Left kidney (tissue), 1 donor: ENCODE measurements at regions not wholly inside any gene's neighbourhood (a gene's known extent, or its start where the extent isn't known, plus 50 kb on each side); places are given as distances from the start of the nearest gene placed in this dataset.
"Not testable (repeated sequence)": the region's sequence is repeated elsewhere in the genome, so short reads cannot be mapped to it uniquely, and the experiment has no call there.

ENCODE experiments used
- DNase-seq: peaks from one replicate; pipeline ENCODE4 v3.0.0-alpha.2; 2013

- peak; percentile 38 for DNase-seq
Observed at GRCh38 chr6:68575765-68576439, 59.2 kb upstream of the ADGRB3 start.

- no peak for DNase-seq
Observed at GRCh38 chr6:68572975-68573374, 62.1 kb upstream of the ADGRB3 start.

- peak; percentile 25 for DNase-seq
Observed at GRCh38 chr6:68572525-68572924, 62.6 kb upstream of the ADGRB3 start.

DNA sequence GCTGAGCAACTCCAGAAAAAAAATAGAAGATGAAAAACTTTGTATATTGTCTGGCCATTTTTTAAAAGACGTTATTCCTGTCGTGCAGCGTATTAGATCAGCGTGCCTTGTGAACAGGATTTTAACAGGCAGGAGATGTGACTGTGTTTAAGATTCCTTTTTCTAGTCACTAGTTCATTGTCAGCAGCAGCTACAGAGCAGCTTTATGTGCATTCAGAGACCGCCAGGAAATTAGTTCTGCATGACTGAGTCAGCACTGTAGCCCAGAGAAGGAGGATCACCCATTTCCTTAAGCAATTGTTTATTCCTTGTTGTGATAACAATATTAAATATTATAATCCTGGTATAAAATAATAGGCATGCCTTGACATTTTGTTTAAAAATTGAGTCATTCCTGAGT is 75.4 kb upstream of the ADGRB3 start:
- peak; percentile 13 for DNase-seq

GRCh38 chr6:68559070-68559469 is 76.0 kb upstream of the ADGRB3 start:
- peak; percentile 3 for DNase-seq

DNA sequence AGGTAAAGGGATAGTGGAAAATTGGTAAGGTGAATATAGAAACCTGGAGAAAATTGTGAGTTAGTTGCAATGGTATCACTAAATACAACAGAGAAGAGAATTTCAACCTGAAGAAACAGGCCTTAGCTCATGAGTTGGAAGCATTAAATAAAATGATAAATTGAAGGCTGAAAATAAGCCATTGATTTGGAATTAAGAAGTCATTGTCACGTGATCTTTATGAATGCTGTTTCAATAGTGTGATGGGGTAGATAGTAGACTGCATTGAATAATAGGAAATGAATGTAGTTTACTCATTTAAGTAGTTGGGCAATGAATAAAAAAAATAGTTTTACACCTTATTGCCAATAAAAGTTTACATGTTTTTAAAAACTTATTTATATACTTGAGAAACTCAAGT is 88.5 kb upstream of the ADGRB3 start:
- DNase-seq: no peak

- DNase-seq: no peak
Observed at GRCh38 chr6:68544450-68544849, 90.6 kb upstream of the ADGRB3 start.

GRCh38 chr6:68533339-68533795 is 101.7 kb upstream of the ADGRB3 start:
- DNase-seq: no peak

GRCh38 chr6:68527691-68528090 is 107.4 kb upstream of the ADGRB3 start:
- no peak for DNase-seq

- no peak for DNase-seq
Observed at GRCh38 chr6:68506911-68507310, 128.2 kb upstream of the ADGRB3 start.

GRCh38 chr6:68502946-68503345 is 132.1 kb upstream of the ADGRB3 start:
- DNase-seq: no peak

GRCh38 chr6:68497927-68498326 is 137.2 kb upstream of the ADGRB3 start:
- no peak for DNase-seq

DNA sequence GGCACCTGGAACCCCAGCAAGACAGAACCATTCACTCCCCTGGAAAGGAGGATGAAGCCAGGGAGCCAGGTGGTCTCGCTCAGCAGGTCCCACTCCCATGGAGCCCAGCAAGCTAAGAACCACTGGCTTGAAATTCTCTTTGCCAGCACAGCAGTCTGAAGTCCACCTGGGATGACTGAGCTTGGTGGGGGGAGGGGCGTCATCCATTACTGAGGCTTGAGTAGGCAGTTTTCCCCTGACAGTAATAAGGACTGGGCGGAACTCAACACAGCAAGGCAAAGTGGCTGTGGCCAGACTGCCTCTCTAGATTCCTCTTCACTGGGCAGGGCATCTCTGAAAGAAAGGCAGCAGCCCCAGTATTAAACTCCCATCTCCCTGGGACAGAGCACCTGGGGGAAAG is 140.2 kb upstream of the ADGRB3 start:
- DNase-seq: not testable (repeated sequence)

DNA sequence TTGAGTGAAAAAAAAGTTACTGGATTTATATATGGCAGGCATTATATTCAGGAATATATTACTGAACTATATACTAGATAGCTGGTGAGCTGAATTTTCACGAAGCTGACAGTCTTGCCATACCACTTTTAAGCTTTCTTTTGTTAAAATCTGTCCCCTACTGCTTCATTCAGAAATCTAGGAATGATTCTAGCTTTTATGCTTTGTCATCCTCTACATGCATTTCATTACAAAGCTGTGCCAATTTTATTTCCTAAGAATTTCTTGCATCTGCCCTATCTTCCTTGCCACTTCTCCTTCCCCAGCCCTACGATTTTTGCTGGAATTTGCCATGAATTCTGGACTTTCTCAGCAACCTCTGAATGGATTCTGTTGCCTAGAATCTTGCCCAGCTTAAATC is 158.5 kb upstream of the ADGRB3 start:
- no peak for DNase-seq

- DNase-seq: peak; percentile 4
Observed at GRCh38 chr6:68473433-68474210, 161.5 kb upstream of the ADGRB3 start.

DNA sequence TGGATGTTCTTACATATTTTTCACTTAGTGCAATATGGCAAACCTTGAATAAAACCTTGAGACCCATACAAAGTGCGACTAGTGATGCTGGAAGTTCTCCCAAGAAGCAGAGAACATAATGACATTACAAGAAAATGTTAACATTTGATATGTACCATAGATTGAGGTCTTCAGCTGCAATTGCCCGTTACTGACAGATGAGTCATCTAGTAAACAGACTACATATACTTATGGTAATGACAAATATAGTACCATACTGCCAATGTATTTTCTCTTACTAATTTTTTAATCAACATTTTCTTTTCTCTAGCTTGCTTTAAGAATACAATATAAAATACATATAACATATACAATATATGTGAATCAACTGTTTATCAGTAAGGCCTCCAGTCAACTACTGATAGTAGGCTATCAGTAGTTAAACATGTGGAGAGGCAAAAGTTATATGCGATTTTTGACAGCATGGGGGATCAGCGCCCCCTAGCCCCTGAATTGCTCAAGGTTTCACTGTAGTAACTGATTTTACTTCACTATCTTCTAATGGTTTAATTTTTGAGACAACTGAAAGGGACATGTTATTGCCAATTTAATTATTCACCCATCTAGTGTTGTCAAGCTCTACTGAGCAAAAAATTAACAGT is 166.7 kb upstream of the ADGRB3 start:
- no peak for DNase-seq

DNA sequence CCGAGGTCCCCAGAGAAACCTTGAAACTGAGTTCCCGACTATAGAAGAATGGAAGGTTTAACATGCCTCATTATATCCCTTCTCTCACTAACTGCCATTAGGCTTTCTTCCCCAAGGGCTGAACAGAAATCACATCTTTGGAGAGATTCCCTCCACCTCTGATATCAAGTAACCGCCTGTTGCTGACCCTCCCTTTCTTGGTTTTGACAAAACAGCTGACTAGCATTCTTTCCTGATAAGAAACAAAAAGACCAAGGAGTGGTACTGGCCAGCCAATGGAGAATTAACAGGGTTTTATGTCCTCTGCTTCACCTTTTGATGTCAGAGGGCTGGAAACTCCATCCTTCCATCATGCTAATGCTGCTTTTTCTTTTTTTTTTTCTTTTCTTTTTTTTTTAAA is 176.6 kb upstream of the ADGRB3 start:
- no peak for DNase-seq

- DNase-seq: no peak
Observed at GRCh38 chr6:68447112-68447511, 188.0 kb upstream of the ADGRB3 start.

GRCh38 chr6:68445926-68446325 is 189.2 kb upstream of the ADGRB3 start:
- no peak for DNase-seq

DNA sequence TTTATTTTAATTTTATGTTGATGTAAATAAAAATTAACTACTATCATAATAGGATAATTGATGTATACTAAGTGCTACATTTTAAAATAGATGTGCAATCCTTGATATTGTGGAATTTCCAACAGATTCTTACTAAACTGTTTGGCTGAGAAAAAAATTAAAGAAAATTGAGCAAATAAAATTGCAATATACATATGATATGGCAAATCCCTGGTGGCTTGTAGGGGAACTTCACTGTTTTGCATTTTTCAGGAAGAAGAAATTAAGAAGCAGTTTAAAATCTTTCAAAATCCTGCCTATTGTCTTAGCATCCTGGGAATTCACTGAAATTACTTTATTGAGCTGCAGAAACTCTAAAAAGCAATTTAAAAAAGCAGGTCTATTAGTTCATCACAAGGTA is 191.4 kb upstream of the ADGRB3 start:
- DNase-seq: no peak

GRCh38 chr6:68427630-68428029 is 207.5 kb upstream of the ADGRB3 start:
- no peak for DNase-seq

DNA sequence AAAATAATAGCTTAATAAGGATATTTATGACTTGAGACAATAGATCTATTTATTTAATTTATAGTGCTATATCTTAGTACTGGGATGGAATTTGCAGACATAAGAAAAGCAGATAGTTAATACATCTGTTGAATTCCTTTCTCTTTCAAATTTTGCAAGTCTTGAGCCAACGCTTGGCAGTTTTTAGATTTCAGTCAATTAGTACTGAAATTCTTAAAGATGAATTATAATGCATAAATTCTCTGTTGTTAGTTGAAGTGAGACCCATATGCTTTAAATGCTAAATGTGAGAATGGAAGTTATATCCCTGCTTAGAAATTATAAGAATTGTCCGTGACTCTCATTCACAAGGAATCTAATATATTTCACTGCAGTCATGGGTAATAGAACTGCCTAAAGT is 225.1 kb upstream of the ADGRB3 start:
- no peak for DNase-seq

- DNase-seq: no peak
Observed at GRCh38 chr6:68400396-68400795, 234.7 kb upstream of the ADGRB3 start.
